Left ventricle myocardium superior (tissue), 1 donor: ENCODE measurements at regions not wholly inside any gene's neighbourhood (a gene's known extent, or its start where the extent isn't known, plus 50 kb on each side); places are given as distances from the start of the nearest gene placed in this dataset.
"Not testable (repeated sequence)": the region's sequence is repeated elsewhere in the genome, so short reads cannot be mapped to it uniquely, and the experiment has no call there.

Source experiments
- ATAC-seq: fragments of 200-7000 bp; cut with Tn5 transposase; one replicate; pipeline ENCODE4 v1.9.1; 2020; ENCODE audit warnings: mild to moderate bottlenecking, moderate library complexity
- DNase-seq: peaks from one replicate; pipeline ENCODE4 v3.0.0-alpha.2; 2020
- intact Hi-C: fragments of 100-400 bp; cut with micrococcal nuclease; formaldehyde crosslinking; loops from one replicate; pipeline ENCODE4 v1.11.0; 2022
- donor health status: DM: no; HTN: yes; CAD: no; lungs with severe emphysema.

GRCh38 chr2:83459456-83459855, 999.6 kb downstream of the SUCLG1 start:
- intact Hi-C loops: no loop called here
- DNase-seq (no peak), ATAC-seq (no peak)

- ATAC-seq (no peak), DNase-seq (no peak)
- intact Hi-C loops: no loop called here
Measured at GRCh38 chr2:83435989-83436388, 1023.1 kb downstream of the SUCLG1 start.

- no peak for ATAC-seq
- intact Hi-C loops: no loop called here
- no peak for DNase-seq
Measured at GRCh38 chr2:83420993-83421392, 1038.1 kb downstream of the SUCLG1 start.

- ATAC-seq: no peak
- intact Hi-C loops: no loop called here
- no peak for DNase-seq
Measured at GRCh38 chr2:83394134-83394904, 1064.8 kb downstream of the SUCLG1 start.

- ATAC-seq: no peak
- intact Hi-C loops: no loop called here
- DNase-seq: no peak
Measured at GRCh38 chr2:83388804-83389203, 1070.3 kb downstream of the SUCLG1 start.

GRCh38 chr2:83386549-83386948, 1072.5 kb downstream of the SUCLG1 start:
- intact Hi-C loops: no loop called here
- no peak for ATAC-seq

GRCh38 chr2:83378921-83379320, 1080.2 kb downstream of the SUCLG1 start:
- DNase-seq (no peak), ATAC-seq (no peak)
- intact Hi-C loops: no loop called here

More at GRCh38 chr2:83386549-83386948, 1072.5 kb downstream of the SUCLG1 start:
- DNase-seq: no peak

GRCh38 chr2:83376731-83377130, 1082.3 kb downstream of the SUCLG1 start:
- DNase-seq (no peak), ATAC-seq (no peak)
- intact Hi-C loops: no loop called here

GRCh38 chr2:83370419-83370762, 1088.7 kb downstream of the SUCLG1 start:
- ATAC-seq (no peak), DNase-seq (no peak)
- intact Hi-C loops: no loop called here

GRCh38 chr2:83369601-83370418, 1089.3 kb downstream of the SUCLG1 start:
- intact Hi-C loops: no loop called here
- ATAC-seq (no peak), DNase-seq (no peak)

- DNase-seq (no peak), ATAC-seq (no peak)
- intact Hi-C loops: no loop called here
Measured at GRCh38 chr2:83368916-83369315, 1090.2 kb downstream of the SUCLG1 start.

- DNase-seq: no peak
Measured at GRCh38 chr2:83368461-83368860, 1090.6 kb downstream of the SUCLG1 start.

GRCh38 chr2:83365476-83365875, 1093.6 kb downstream of the SUCLG1 start:
- no peak for DNase-seq
- ATAC-seq: no peak

More at GRCh38 chr2:83368461-83368860, 1090.6 kb downstream of the SUCLG1 start:
- intact Hi-C loops: no loop called here
- no peak for ATAC-seq

GRCh38 chr2:83364264-83364663, 1094.8 kb downstream of the SUCLG1 start:
- ATAC-seq (no peak), DNase-seq (no peak)
- intact Hi-C loops: no loop called here

More at GRCh38 chr2:83365476-83365875, 1093.6 kb downstream of the SUCLG1 start:
- intact Hi-C loops: no loop called here

GRCh38 chr2:83363138-83363537, 1095.9 kb downstream of the SUCLG1 start:
- ATAC-seq, intact Hi-C loops, DNase-seq: not testable (repeated sequence)

- no peak for DNase-seq
- no peak for ATAC-seq
- intact Hi-C loops: no loop called here
Measured at GRCh38 chr2:83359336-83359735, 1099.7 kb downstream of the SUCLG1 start.

- intact Hi-C loops: no loop called here
- ATAC-seq (no peak), DNase-seq (no peak)
Measured at GRCh38 chr2:83342860-83343329, 1116.2 kb downstream of the SUCLG1 start.

- ATAC-seq: no peak
- intact Hi-C loops: no loop called here
- DNase-seq: no peak
Measured at GRCh38 chr2:83340424-83340823, 1118.7 kb downstream of the SUCLG1 start.

GRCh38 chr2:83339942-83340341, 1119.1 kb downstream of the SUCLG1 start:
- DNase-seq, intact Hi-C loops, ATAC-seq: not testable (repeated sequence)

- intact Hi-C loops: no loop called here
- ATAC-seq: no peak
Measured at GRCh38 chr2:83331810-83332209, 1127.3 kb downstream of the SUCLG1 start.

More at GRCh38 chr2:83331810-83332209, 1127.3 kb downstream of the SUCLG1 start:
- DNase-seq: no peak
